Stimulated activated CD8-positive, alpha-beta memory T cell treated with anti-CD3 and anti-CD28 coated beads, Interleukin-15, amount 100 ng/mL, for 4 hours (primary cell): ENCODE measurements at regions not wholly inside any gene's neighbourhood (a gene's known extent, or its start where the extent isn't known, plus 50 kb on each side); places are given as distances from the start of the nearest gene placed in this dataset.

Experiments used
- DNase-seq, 2 donors: peaks; one replicate each; pipeline ENCODE4 v3.0.0-alpha.2; 2020; ENCODE audit warnings: low read depth in 2 of 2

DNA sequence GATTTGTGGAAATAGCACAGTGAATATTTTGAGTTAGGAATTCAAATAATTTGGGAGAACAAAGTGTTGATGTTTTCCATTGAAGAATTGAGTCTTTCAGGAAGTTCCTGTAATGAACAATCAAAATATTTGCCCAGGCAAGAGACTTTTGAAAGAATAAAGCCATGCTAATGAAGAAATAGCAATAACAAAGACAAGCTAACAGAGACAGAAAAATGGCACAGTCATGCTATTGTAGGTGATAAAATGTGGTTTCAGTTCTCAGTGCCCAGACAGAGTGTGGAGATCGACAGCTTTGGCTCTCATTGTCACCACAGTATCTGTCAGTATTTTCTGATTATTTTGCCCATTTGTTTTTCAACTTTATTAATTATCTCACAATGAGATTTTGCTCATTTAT is 490.8 kb upstream of the PIK3C3 start:
- no peak for DNase-seq

GRCh38 chr18:41462946-41463345 is 492.1 kb upstream of the PIK3C3 start:
- no peak for DNase-seq

- no peak for DNase-seq
Measured at GRCh38 chr18:41461114-41461513, 493.9 kb upstream of the PIK3C3 start.

DNA sequence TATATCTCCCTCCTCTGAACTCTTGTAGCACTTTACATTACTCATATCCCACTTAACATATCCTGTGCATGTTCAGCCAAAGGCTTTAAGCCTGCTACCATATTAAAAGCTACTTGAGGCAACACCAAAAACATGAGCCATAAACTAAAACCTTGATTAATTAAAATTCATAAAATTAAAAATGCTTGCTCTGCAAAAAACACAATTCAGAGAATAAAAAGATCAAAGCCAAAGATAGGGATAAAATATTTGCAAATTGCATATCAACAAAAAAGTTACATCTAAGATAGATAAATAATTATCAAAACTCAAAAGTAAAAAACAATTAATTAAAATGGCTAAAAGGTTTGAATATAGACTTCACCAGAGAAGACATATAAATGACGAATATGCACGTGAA is 495.4 kb upstream of the PIK3C3 start:
- no peak for DNase-seq

GRCh38 chr18:41458376-41458775 is 496.7 kb upstream of the PIK3C3 start:
- DNase-seq: no peak

DNA sequence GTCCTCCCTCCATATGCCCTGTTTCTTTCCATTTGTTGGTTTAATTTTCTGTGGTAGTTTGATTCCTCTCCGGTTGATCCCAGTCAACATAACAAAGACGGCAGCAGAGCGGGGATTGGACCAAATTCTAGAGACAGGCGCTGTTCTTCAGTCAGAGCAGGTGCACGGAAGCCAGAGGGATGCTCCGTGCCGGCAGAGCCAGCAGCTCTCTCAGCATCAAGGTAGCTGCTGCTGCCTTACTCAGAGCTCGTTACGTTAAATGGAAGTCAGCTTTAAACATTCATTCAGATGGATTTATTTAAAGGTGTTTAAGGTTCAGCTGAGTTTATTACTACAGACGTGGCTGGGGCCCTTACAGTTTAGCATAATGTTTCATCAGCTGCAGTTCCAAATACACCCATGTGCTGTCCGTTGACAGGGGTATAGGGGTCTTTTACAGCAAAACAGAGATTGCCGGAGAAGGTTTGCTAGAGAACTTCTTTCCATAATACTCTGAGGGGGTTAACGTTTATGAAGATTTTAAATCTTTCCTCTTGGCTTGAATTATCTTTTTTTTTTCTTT is 497.2 kb upstream of the PIK3C3 start:
- no peak for DNase-seq

DNA sequence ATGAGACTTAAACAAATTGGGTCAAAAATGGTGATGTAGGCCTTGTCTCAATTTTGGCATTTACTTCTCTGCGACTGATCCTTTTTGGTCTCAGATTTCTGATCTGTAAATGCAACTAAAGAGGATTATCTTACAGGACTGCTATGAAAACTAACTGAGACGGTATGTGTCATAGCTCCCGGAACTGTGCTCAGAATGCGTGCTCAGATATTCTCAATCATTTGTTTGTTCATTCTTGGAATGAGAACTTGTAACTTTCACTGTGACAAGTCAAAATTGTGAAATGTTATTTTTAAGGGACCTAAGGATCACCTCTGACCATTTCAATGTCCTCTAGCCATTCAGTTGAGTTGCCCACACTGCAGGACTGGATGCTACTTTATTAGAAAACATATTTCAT is 498.2 kb upstream of the PIK3C3 start:
- no peak for DNase-seq

- DNase-seq: no peak
Measured at GRCh38 chr18:41449612-41450011, 505.4 kb upstream of the PIK3C3 start.

GRCh38 chr18:41444943-41445342 is 510.1 kb upstream of the PIK3C3 start:
- DNase-seq: no peak

DNA sequence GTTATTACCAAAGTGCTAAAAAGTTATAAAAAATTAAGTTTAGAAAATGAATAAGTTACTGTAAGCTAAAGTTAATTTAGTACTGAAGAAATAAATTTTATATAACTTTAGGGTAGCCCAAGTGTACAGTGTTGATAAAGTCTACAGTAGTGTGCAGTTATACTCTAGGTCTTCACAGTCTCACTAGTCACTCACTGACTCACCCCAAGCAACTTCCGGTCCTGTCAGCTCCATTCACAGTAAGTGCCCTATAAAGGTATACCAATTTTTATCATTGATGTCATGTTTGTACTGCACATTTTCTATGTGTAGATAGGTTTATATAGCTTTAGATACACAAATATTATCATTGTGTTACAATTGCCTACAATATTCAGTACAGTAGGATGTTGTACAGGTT is 518.3 kb upstream of the PIK3C3 start:
- no peak for DNase-seq

GRCh38 chr18:41418598-41418997 is 536.4 kb upstream of the PIK3C3 start:
- no peak for DNase-seq

DNA sequence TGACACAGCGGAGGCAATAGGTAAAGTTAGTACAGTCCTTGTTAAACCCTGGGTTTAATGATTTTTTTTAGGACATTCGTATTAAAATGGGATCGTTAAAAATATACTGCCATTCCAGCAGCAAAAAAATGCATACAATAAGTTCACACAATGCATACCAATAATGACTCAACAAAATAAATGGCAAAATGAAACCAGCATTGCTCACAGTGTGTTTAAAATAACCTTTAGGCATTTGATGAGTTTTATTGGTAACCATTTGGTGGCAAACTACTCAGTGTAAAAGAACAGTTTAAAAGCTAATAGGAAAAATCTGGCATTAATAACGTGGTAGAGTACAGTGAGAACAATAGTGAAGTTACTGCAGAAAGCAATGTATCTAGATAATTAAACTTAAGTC is 539.0 kb upstream of the PIK3C3 start:
- DNase-seq: no peak

- no peak for DNase-seq
Measured at GRCh38 chr18:41410006-41410405, 545.0 kb upstream of the PIK3C3 start.

GRCh38 chr18:41406834-41407233 is 548.2 kb upstream of the PIK3C3 start:
- no peak for DNase-seq

- no peak for DNase-seq
Measured at GRCh38 chr18:41396861-41397260, 558.2 kb upstream of the PIK3C3 start.

DNA sequence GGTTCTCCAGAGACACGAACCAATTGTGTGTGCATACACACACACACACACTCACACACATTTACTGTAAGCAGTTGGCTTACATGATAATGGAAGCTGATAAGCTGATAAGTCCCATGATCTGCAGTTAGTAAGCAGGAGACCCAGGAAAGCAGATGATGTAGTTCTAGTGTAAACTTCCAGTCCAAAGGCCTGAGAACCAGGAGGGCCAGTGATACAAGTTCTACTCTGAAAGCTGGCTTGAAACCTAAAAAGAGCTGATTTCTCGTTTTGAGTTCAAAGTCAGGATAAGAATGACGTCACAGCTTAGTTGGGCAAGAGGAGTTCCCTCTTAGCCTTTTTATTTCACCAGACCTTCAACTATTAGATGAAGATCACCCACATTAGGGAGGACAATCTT is 558.8 kb upstream of the PIK3C3 start:
- DNase-seq: no peak

- no peak for DNase-seq
Measured at GRCh38 chr18:41395695-41396094, 559.3 kb upstream of the PIK3C3 start.

DNA sequence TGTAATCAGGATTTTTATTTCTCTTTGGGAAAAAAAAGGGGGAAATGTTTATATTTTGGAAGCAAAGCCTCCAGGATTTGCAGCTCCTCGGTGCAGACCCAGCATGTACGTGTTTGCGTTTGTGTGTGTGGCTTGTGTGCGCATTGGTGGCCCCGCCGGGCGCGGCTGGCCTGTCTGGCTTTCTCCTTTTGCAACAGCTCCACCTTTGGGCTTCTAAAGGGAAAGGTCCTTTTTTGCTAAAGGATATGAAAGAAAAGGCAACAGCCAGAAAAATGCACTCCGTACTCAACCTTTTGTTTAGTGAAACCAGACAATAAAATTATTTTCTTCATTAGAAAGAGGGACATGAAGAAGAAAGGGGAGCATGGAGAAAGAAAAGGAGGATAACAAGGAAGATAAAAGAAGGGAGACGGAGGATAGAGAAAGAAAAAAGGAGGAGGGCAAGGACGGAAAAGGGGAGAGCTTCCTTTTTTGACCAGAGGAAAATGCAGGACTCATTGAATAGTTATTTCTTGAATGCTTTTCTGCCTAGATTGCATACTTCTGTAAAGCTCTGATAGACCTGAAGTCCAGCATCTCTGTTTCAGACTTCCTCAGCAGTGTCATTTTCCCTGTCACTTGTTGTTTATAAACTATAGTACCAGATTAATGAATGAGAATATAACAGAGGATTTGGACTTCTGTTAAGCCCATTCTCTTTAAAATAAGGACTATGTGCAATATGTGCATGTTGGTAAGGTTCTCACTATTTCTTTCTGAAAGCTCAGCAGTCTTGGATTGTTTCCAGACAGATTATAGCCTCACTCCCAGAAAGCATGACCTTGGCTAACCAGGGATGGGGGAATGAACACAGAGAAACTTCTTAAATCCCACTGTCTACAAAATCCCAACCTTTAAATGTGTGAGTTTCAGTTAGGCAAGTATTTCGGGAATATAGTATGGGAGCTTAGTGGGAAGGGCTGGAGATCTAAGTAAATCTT is 563.1 kb upstream of the PIK3C3 start:
- DNase-seq: no peak

DNA sequence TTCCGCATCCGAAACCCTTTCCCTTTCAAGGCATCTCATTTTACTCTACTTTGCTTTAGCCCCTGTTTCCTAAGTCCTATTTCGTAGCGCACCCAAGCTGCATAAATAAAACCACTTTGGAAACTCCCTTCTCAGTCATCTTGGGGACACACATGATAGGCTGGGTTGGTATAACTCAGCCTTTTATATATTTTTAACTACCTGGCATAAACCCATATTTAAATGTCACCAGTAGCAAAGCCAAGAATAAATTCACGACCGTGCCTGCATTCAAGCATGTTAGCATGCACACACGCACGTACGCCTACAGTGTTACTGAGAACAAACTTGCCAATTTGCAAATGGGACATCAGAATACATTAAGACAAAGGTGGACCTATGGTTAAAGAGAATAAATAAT is 564.7 kb upstream of the PIK3C3 start:
- DNase-seq: no peak

DNA sequence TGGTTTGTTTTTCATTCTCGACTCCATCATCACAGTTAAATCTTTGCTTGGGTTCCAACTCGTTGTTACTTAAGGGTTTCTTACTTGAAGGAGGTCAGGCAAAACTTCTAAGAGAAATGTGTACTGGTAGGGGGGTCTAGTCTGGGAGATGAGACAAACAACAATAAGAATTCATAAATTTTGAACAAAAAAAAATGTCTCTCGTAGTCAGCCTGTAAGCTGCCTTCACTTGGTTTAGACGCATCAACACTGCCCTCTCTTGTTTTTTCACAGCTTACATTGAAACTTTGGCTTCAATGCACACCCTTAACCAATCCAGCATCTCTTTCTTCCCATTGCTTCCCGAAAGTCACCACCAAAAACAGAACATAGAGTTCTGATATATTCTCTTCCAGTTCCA is 576.4 kb upstream of the PIK3C3 start:
- DNase-seq: no peak

GRCh38 chr18:41373612-41374011 is 581.4 kb upstream of the PIK3C3 start:
- no peak for DNase-seq

GRCh38 chr18:41372046-41372665 is 582.9 kb upstream of the PIK3C3 start:
- DNase-seq: no peak
